Osteocyte (in vitro differentiated cells): ENCODE measurements at regions not wholly inside any gene's neighbourhood (a gene's known extent, or its start where the extent isn't known, plus 50 kb on each side); places are given as distances from the start of the nearest gene placed in this dataset.

ENCODE experiments used
- DNase-seq: peaks from one replicate; pipeline ENCODE4 v3.0.0; 2021; ENCODE audit warnings: mixed read lengths; ENCODE audit not compliant: unreplicated experiment; ENCODE audit errors: extremely low spot score
- H3K27ac Mint-ChIP-seq: one replicate; pipeline ENCODE4 v1.8.0; 2021; ENCODE audit warnings: mild to moderate bottlenecking, mixed read lengths; ENCODE audit not compliant: unreplicated experiment
- H3K27me3 Mint-ChIP-seq: one replicate; pipeline ENCODE4 v1.8.0; 2021; ENCODE audit warnings: mixed read lengths; ENCODE audit not compliant: unreplicated experiment
- H3K36me3 Mint-ChIP-seq: one replicate; pipeline ENCODE4 v1.8.0; 2021; ENCODE audit warnings: mixed read lengths; ENCODE audit not compliant: unreplicated experiment
- H3K4me1 Mint-ChIP-seq: one replicate; pipeline ENCODE4 v1.8.0; 2021; ENCODE audit warnings: mixed read lengths; ENCODE audit not compliant: unreplicated experiment
- H3K4me3 Mint-ChIP-seq: one replicate; pipeline ENCODE4 v1.8.0; 2021; ENCODE audit warnings: mild to moderate bottlenecking, moderate library complexity, mixed read lengths; ENCODE audit not compliant: unreplicated experiment
- H3K9me3 Mint-ChIP-seq: one replicate; pipeline ENCODE4 v1.8.0; 2021; ENCODE audit warnings: mixed read lengths; ENCODE audit not compliant: unreplicated experiment
- CTCF ChIP-seq: fragments of 200-600 bp; sonication (generic); IDR thresholded peaks from 2 replicates; pipeline ENCODE4 v1.5.0; 2021; ENCODE audit warnings: antibody characterized with exemption, mild to moderate bottlenecking, moderate library complexity

GRCh38 chr11:42234451-42234951 is 775.0 kb upstream of the LRRC4C start:
- Mint-ChIP-seq H3K4me1 (no peaks in the 10 kb centered on the region), H3K36me3 (no peaks in the 10 kb centered on the region), H3K27ac (no peak overlapping the region), H3K9me3 (peaks cover 50% of the 10 kb centered on the region), H3K4me3 (no peak overlapping the region), H3K27me3 (no peaks in the 10 kb centered on the region)
- no peak for TF ChIP-seq CTCF
- DNase-seq, result no peak

DNA sequence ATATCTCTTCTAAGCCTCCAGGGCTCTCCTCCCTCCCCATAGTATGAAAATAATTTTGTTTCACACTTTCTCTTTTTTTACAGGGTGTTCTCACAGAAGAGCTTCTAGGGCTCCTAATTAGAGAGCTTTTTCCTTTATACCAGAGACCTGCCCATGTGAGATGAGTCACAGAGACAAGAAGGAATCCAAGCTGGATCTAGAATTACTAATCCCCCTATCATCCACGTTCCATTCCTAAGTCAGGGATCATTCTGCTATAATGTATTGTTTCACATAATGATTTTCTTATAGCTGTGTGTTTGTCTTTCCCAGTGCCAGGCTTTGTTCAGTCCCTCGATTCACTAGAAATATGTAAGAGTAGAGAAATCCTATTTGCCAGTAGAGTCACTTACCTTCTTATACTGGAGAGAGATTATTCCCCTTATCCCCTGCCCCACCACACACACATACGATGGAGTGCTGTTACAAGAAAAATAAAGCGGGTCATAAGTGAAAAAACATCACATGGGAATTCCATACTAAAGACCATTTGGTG is 778.3 kb upstream of the LRRC4C start:
- no peaks in the 10 kb centered on the region for H3K4me1 Mint-ChIP-seq
- no peak for DNase-seq
- H3K9me3 Mint-ChIP-seq, result peaks cover 46% of the 10 kb centered on the region
- TF ChIP-seq CTCF, result no peak
- H3K27ac Mint-ChIP-seq, result no peak overlapping the region
- H3K27me3 Mint-ChIP-seq, result no peaks in the 10 kb centered on the region
- no peak overlapping the region for H3K4me3 Mint-ChIP-seq
- H3K36me3 Mint-ChIP-seq, result no peaks in the 10 kb centered on the region

DNA sequence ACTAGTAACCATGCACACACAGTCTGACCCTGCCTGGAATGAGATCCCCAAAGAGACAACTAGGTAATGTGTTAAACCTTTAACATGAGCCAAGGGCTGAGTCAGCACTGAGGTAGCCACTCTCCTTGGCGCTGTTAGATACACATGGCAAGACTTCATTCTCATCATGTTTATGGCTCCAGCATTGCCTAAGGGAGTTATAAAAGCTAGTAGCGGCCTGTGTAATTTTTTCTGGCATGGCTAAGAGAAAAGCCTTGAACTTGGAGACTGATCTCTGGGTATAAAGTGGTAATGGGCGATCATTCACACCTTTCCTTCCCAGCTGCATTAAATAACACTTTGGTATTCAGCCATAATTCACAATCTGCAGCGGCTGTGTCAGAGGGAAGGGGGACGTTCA is 779.7 kb upstream of the LRRC4C start:
- H3K36me3 Mint-ChIP-seq, result no peaks in the 10 kb centered on the region
- H3K4me1 Mint-ChIP-seq, result no peaks in the 10 kb centered on the region
- no peak for DNase-seq
- H3K27ac Mint-ChIP-seq, result no peak overlapping the region
- H3K27me3 Mint-ChIP-seq, result no peaks in the 10 kb centered on the region
- TF ChIP-seq CTCF, result no peak
- no peak overlapping the region for H3K4me3 Mint-ChIP-seq
- peaks cover 35% of the 10 kb centered on the region for H3K9me3 Mint-ChIP-seq

DNA sequence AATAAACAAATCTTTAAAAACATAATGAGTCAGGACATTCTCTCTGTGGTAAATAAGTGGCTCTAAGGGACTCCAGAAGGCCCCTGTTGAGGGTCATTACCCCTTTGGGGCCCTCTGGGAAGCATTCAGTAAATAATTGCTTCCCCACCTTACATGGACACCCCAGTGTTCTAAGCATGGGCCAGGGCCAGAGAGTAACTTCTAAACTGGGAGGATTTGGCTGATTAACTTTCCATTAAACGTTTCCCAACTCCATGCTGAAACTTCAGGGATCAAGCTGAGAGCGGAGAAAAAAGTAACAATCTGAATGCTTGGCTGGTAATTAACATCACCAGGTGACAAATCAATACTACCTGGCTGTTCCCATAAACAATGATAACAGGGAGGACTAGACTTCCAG is 783.9 kb upstream of the LRRC4C start:
- peaks cover 14% of the 10 kb centered on the region for H3K9me3 Mint-ChIP-seq
- TF ChIP-seq CTCF, result no peak
- H3K27ac Mint-ChIP-seq, result no peak overlapping the region

DNA sequence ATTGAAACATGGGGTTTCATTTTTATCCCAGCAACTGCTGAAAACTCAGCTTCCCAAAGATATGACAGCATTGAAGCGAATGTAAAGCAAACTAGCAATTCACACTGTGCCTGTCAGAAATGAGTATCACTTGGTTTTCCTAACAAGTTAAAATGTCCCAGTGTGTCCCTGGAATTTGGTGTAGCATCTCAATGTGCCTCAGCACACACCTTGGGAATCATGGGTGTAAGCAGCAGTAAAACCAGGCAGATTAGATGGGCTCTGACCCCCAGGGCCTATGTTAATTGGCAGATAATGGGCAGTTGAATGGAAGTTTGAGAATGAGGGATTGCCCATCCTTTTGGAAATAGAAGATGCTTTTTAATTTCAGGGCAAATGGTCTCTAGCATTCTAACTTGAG is 784.9 kb upstream of the LRRC4C start:
- no peak for TF ChIP-seq CTCF
- H3K27me3 Mint-ChIP-seq, result no peaks in the 10 kb centered on the region
- H3K9me3 Mint-ChIP-seq, result peaks cover 16% of the 10 kb centered on the region
- H3K36me3 Mint-ChIP-seq, result no peaks in the 10 kb centered on the region
- no peak for DNase-seq
- no peak overlapping the region for H3K4me3 Mint-ChIP-seq
- H3K27ac Mint-ChIP-seq, result no peak overlapping the region
- H3K4me1 Mint-ChIP-seq, result no peaks in the 10 kb centered on the region

More for the DNA sequence above, 783.9 kb upstream of the LRRC4C start:
- no peaks in the 10 kb centered on the region for H3K4me1 Mint-ChIP-seq
- DNase-seq, result no peak
- no peaks in the 10 kb centered on the region for H3K27me3 Mint-ChIP-seq
- H3K36me3 Mint-ChIP-seq, result no peaks in the 10 kb centered on the region
- H3K4me3 Mint-ChIP-seq, result no peak overlapping the region
